ENCODE measurements at regions not wholly inside any gene's neighbourhood (a gene's known extent, or its start where the extent isn't known, plus 50 kb on each side); places are given as distances from the start of the nearest gene placed in this dataset.

- peak; percentile 57 for TF ChIP-seq CTCF (conservative IDR thresholded peaks at IDR 0.05; ENCODE audit: low read length)
- peak; percentile 54 for DNase-seq (ENCODE audit: low read depth)
- no peak overlapping the region for H3K4me3 ChIP-seq (ENCODE audit: low read length)
Observed at GRCh38 chr3:180804916-180805315, 107.6 kb upstream of the FXR1 start.

GRCh38 chr3:180808823-180809575 lies 103.5 kb upstream of the FXR1 start:
- no peak for TF ChIP-seq CTCF (conservative IDR thresholded peaks at IDR 0.05; ENCODE audit: low read length)
- H3K4me3 ChIP-seq (ENCODE audit: low read length) = no peak overlapping the region
- no peak for DNase-seq (ENCODE audit: low read depth)

- no peak overlapping the region for H3K4me3 ChIP-seq (ENCODE audit: low read length)
- no peak for TF ChIP-seq CTCF (conservative IDR thresholded peaks at IDR 0.05; ENCODE audit: low read length)
- DNase-seq (ENCODE audit: low read depth) = no peak
Observed at GRCh38 chr3:180820400-180820799, 92.1 kb upstream of the FXR1 start.

GRCh38 chr3:180825964-180826363 lies 86.5 kb upstream of the FXR1 start:
- no peak for DNase-seq (ENCODE audit: low read depth)
- TF ChIP-seq CTCF (conservative IDR thresholded peaks at IDR 0.05; ENCODE audit: low read length) = no peak
- no peak overlapping the region for H3K4me3 ChIP-seq (ENCODE audit: low read length)

GRCh38 chr3:180827171-180827570 lies 85.3 kb upstream of the FXR1 start:
- no peak overlapping the region for H3K4me3 ChIP-seq (ENCODE audit: low read length)
- DNase-seq (ENCODE audit: low read depth) = no peak
- no peak for TF ChIP-seq CTCF (conservative IDR thresholded peaks at IDR 0.05; ENCODE audit: low read length)

- DNase-seq (ENCODE audit: low read depth) = no peak
Observed at GRCh38 chr3:180828001-180828720, 84.3 kb upstream of the FXR1 start.

More at GRCh38 chr3:180828001-180828720, 84.3 kb upstream of the FXR1 start:
- H3K4me3 ChIP-seq (ENCODE audit: low read length) = no peak overlapping the region
- no peak for TF ChIP-seq CTCF (conservative IDR thresholded peaks at IDR 0.05; ENCODE audit: low read length)
